H9 (cell line): ENCODE measurements at regions not wholly inside any gene's neighbourhood (a gene's known extent, or its start where the extent isn't known, plus 50 kb on each side); places are given as distances from the start of the nearest gene placed in this dataset.
A peak's percentile ranks its signal among the peaks of the same experiment; 100 is the strongest.

Source experiments
- DNase-seq: peaks from one replicate; pipeline ENCODE4 v3.0.0-alpha.2; 2017
- H2AFZ ChIP-seq: one replicate; pipeline ENCODE4 v1.6.1; 2013; ENCODE audit warnings: mild to moderate bottlenecking, low read length, control low read depth, moderate library complexity
- H2AK5ac ChIP-seq: 2 replicates; pipeline ENCODE4 v1.6.1; 2013; ENCODE audit warnings: low read length, control low read depth, mixed read lengths; ENCODE audit not compliant: insufficient read length
- H2BK120ac ChIP-seq: one replicate; pipeline ENCODE4 v1.6.1; 2013; ENCODE audit warnings: low read depth, mild to moderate bottlenecking, low read length, control low read depth, inconsistent platforms; ENCODE audit not compliant: poor library complexity, severe bottlenecking
- H2BK12ac ChIP-seq: 2 replicates; pipeline ENCODE4 v1.6.1; 2013; ENCODE audit warnings: low read length, control low read depth, mixed read lengths, low read depth; ENCODE audit not compliant: insufficient read length
- H2BK15ac ChIP-seq: 2 replicates; pipeline ENCODE4 v1.6.1; 2013; ENCODE audit warnings: low read depth, low read length, control low read depth
- H2BK20ac ChIP-seq: one replicate; pipeline ENCODE4 v1.6.1; 2013; ENCODE audit warnings: low read depth, mild to moderate bottlenecking, low read length, control low read depth, inconsistent platforms; ENCODE audit not compliant: poor library complexity, severe bottlenecking
- H2BK5ac ChIP-seq: 2 replicates; pipeline ENCODE4 v1.6.1; 2013; ENCODE audit warnings: low read length, control low read depth, mixed read lengths; ENCODE audit not compliant: insufficient read length
- H3K14ac ChIP-seq: 2 replicates; pipeline ENCODE4 v1.6.1; 2013; ENCODE audit warnings: low read length, control low read depth; ENCODE audit not compliant: insufficient read depth
- H3K18ac ChIP-seq: 2 replicates; pipeline ENCODE4 v1.6.1; 2013; ENCODE audit warnings: low read depth, mild to moderate bottlenecking, mixed read lengths, low read length, control low read depth; ENCODE audit not compliant: insufficient read length
- H3K23ac ChIP-seq: 2 replicates; pipeline ENCODE4 v1.6.1; 2013; ENCODE audit warnings: low read length, control low read depth, mixed read lengths, low read depth; ENCODE audit not compliant: insufficient read length
- H3K23me2 ChIP-seq: 2 replicates; pipeline ENCODE4 v1.6.1; 2013; ENCODE audit warnings: low read depth, mild to moderate bottlenecking, mixed read lengths, low read length, control low read depth; ENCODE audit not compliant: insufficient read length, poor library complexity, severe bottlenecking
- H3K27ac ChIP-seq: 2 replicates; pipeline ENCODE4 v1.5.1; 2013; ENCODE audit warnings: low read length, control low read depth, mixed read lengths, low read depth; ENCODE audit not compliant: insufficient read length
- H3K27me3 ChIP-seq: 2 replicates; pipeline ENCODE4 v1.6.1; 2013; ENCODE audit warnings: low read length, control low read depth, inconsistent platforms; ENCODE audit not compliant: insufficient read depth
- H3K4ac ChIP-seq: 2 replicates; pipeline ENCODE4 v1.6.1; 2013; ENCODE audit warnings: low read depth, mild to moderate bottlenecking, control low read depth, inconsistent platforms, low read length, moderate library complexity
- H3K4me1 ChIP-seq: 2 replicates; pipeline ENCODE4 v1.6.1; 2013; ENCODE audit warnings: low read length, control low read depth, inconsistent platforms; ENCODE audit not compliant: insufficient read depth
- H3K4me2 ChIP-seq: 2 replicates; pipeline ENCODE4 v1.6.1; 2013; ENCODE audit warnings: low read length, control low read depth, mixed read lengths; ENCODE audit not compliant: insufficient read length, insufficient read depth
- H3K56ac ChIP-seq: 2 replicates; pipeline ENCODE4 v1.6.1; 2013; ENCODE audit warnings: low read depth, mild to moderate bottlenecking, mixed read lengths, low read length, control low read depth; ENCODE audit not compliant: insufficient read length
- H3K79me1 ChIP-seq: 2 replicates; pipeline ENCODE4 v1.6.1; 2013; ENCODE audit warnings: low read depth, mild to moderate bottlenecking, moderate library complexity, low read length, control low read depth, inconsistent platforms; ENCODE audit not compliant: insufficient read depth, poor library complexity, severe bottlenecking
- H3K79me2 ChIP-seq: 2 replicates; pipeline ENCODE4 v1.6.1; 2013; ENCODE audit warnings: low read length, control low read depth, inconsistent platforms; ENCODE audit not compliant: insufficient read depth
- H3K9ac ChIP-seq: 2 replicates; pipeline ENCODE4 v1.6.1; 2013; ENCODE audit warnings: low read length, control low read depth, mixed read lengths; ENCODE audit not compliant: insufficient read length; ENCODE audit errors: extremely low read depth
- H3K9me3 ChIP-seq: one replicate; pipeline ENCODE4 v1.6.1; 2013; ENCODE audit warnings: low read depth, low read length, inconsistent platforms; ENCODE audit not compliant: control insufficient read depth
- H3T11ph ChIP-seq: one replicate; pipeline ENCODE4 v1.6.1; 2013; ENCODE audit warnings: mild to moderate bottlenecking, low read length, control low read depth, inconsistent platforms
- H4K20me1 ChIP-seq: one replicate; pipeline ENCODE4 v1.6.1; 2013; ENCODE audit not compliant: control insufficient read depth, insufficient read length, insufficient read depth
- H4K5ac ChIP-seq: 2 replicates; pipeline ENCODE4 v1.6.1; 2013; ENCODE audit warnings: low read depth, mild to moderate bottlenecking, mixed read lengths, low read length, control low read depth; ENCODE audit not compliant: insufficient read length
- H4K8ac ChIP-seq: replicated peaks from 2 replicates; pipeline ENCODE4 v1.6.1; 2013; ENCODE audit warnings: low read length, control low read depth, mixed read lengths, low read depth; ENCODE audit not compliant: insufficient read length
- H4K91ac ChIP-seq: 2 replicates; pipeline ENCODE4 v1.6.1; 2013; ENCODE audit warnings: low read depth, mild to moderate bottlenecking, moderate library complexity, mixed read lengths, low read length, control low read depth; ENCODE audit not compliant: insufficient read length
- H3K27ac Mint-ChIP-seq, 3 experiments: 2 replicates in 2 of 3; 3 replicates in 1 of 3; pipeline ENCODE4 v1.8.0; 2020 to 2021; ENCODE audit warnings: mixed read lengths in 3 of 3, mild to moderate bottlenecking in 1 of 3, moderate library complexity in 1 of 3
- H3K27me3 Mint-ChIP-seq: 2 replicates; pipeline ENCODE4 v1.8.0; 2021; ENCODE audit warnings: low read depth, mild to moderate bottlenecking, moderate library complexity, mixed read lengths
- H3K36me3 Mint-ChIP-seq, 3 experiments: 2 replicates in 2 of 3; 3 replicates in 1 of 3; pipeline ENCODE4 v1.8.0; 2020 to 2021; ENCODE audit warnings: low read depth in 3 of 3, mixed read lengths in 3 of 3; ENCODE audit not compliant: insufficient read depth in 1 of 3
- H3K4me1 Mint-ChIP-seq, 2 experiments: 2 replicates each; pipeline ENCODE4 v1.8.0; 2020; ENCODE audit warnings: mixed read lengths in 2 of 2
- H3K4me3 Mint-ChIP-seq, 2 experiments: 2 replicates in 1 of 2; 3 replicates in 1 of 2; pipeline ENCODE4 v1.8.0; 2020 to 2021; ENCODE audit warnings: mild to moderate bottlenecking in 2 of 2, mixed read lengths in 2 of 2, moderate library complexity in 1 of 2
- H3K9me3 Mint-ChIP-seq, 2 experiments: 2 replicates in 1 of 2; 3 replicates in 1 of 2; pipeline ENCODE4 v1.8.0; 2020; ENCODE audit warnings: mild to moderate bottlenecking in 2 of 2, mixed read lengths in 2 of 2, moderate library complexity in 1 of 2
- CTCF ChIP-seq: fragments of 200-600 bp; sonication (generic); conservative IDR thresholded peaks from 3 replicates; pipeline ENCODE4 v1.8.0; 2021; ENCODE audit warnings: antibody characterized with exemption, mild to moderate bottlenecking
- WGBS: extraction: QIAGEN DNeasy Blood & Tissue Kit; methylation state at CpG from one replicate; pipeline ENCODE4 v1.1.7; 2013; ENCODE audit warnings: missing lambda C conversion rate, low lambda C conversion rate, mixed read lengths; ENCODE audit not compliant: insufficient read length; ENCODE audit errors: extremely low coverage; 5-methylcytosine and 5-hydroxymethylcytosine counted together

- Mint-ChIP-seq H3K4me1 (no peaks in the 10 kb centered on the region), H3K9me3 (no peaks in the 10 kb centered on the region), H3K27ac (no peak overlapping the region), H3K4me3 (no peak overlapping the region), H3K27me3 (peaks cover 15% of the 10 kb centered on the region), H3K36me3 (no peaks in the 10 kb centered on the region)
- Histone ChIP-seq H2AK5ac (no peak overlapping the region), H3K9me3 (no peaks in the 10 kb centered on the region), H2BK5ac (no peak overlapping the region), H4K8ac (peak overlapping the region; percentile 30), H3K18ac (no peak overlapping the region), H2BK20ac (no peak overlapping the region), H3K79me1 (no peaks in the 10 kb centered on the region), H3T11ph (no peak overlapping the region), H3K4me1 (no peaks in the 10 kb centered on the region), H4K91ac (no peak overlapping the region), H3K27me3 (no peaks in the 10 kb centered on the region), H3K79me2 (no peaks in the 10 kb centered on the region), H2BK15ac (no peak overlapping the region), H3K23me2 (no peaks in the 10 kb centered on the region), H2BK12ac (no peak overlapping the region), H3K9ac (no peak overlapping the region), H3K56ac (peak overlapping the region; percentile 57), H4K5ac (peak overlapping the region; percentile 20), H3K23ac (no peak overlapping the region), H2AFZ (no peak overlapping the region), H4K20me1 (no peaks in the 10 kb centered on the region), H3K4me2 (no peak overlapping the region), H3K14ac (no peak overlapping the region), H3K27ac (no peak overlapping the region), H3K4ac (no peak overlapping the region), H2BK120ac (no peak overlapping the region)
- no CpG with 5 or more reads among the region's 4 CpGs for WGBS
- DNase-seq = no peak
- TF ChIP-seq CTCF = no peak
Observed at GRCh38 chr4:1513936-1514483, 107.8 kb upstream of the NKX1-1 start.
